ENCODE measurements at regions not wholly inside any gene's neighbourhood (a gene's known extent, or its start where the extent isn't known, plus 50 kb on each side); places are given as distances from the start of the nearest gene placed in this dataset.

DNA sequence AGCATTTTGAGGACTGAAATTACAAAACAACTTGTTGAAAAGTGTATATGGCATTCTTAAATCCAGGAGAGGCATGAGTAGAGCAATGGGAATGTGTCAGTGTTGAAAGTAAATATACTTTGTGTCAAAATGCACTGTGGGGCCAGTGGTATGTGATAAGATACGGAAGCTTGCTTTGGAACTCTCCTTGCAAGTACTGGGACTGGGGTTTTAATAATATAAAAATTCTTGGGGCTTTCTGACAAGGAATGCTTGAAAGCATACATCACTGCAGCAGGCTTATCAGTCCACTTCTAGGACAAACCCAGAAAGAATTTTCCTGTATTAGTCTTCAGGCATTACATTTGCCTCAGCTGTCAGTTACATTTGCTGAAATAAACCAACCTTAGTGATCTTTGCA is 472.8 kb upstream of the FZD8 start:
- H3K4me3 ChIP-seq (replicated peaks in 1 of 2; ENCODE audit: low read depth in 1 of 2, low read length in 2 of 2): no peak overlapping the region
- no peak overlapping the region for H3K27ac ChIP-seq (ENCODE audit: low read depth, low read length)
- ATAC-seq: no peak
- no peak for DNase-seq (ENCODE audit: low read depth, low spot score)
- intact Hi-C loops (cut with micrococcal nuclease): no loop called here
- no peak overlapping the region for H3K9ac ChIP-seq (ENCODE audit: low read length)
- ChIA-PET CTCF (no interaction called here), RAD21 (ENCODE audit: low non-redundant PET in 1 of 2, low total read pairs in 2 of 2, uncharacterized antibody in 2 of 2, unreplicated experiment in 2 of 2) (no interaction called here), POLR2A (no interaction called here)
- no TSS peak for BruUV-seq (replicated peaks)
- no peaks in the 10 kb centered on the region for H3K4me1 ChIP-seq (ENCODE audit: control insufficient read depth in 1 of 2, insufficient read depth in 2 of 2, low read length in 2 of 2)
- H3K27me3 ChIP-seq (ENCODE audit: insufficient read depth, low read length): no peaks in the 10 kb centered on the region
- no peaks in the 10 kb centered on the region for H3K36me3 ChIP-seq (ENCODE audit: control insufficient read depth in 1 of 2, insufficient read depth in 2 of 2, low read length in 2 of 2)
- no peaks in the 10 kb centered on the region for H4K20me1 ChIP-seq (ENCODE audit: insufficient read depth)
- TF ChIP-seq ZFX (IDR thresholded peaks at IDR 0.05) (no peak), JUND (IDR thresholded peaks at IDR 0.05) (no peak), EZH2phosphoT487 (IDR thresholded peaks at IDR 0.05; ENCODE audit: borderline replicate concordance) (no peak), ZNF274 (IDR thresholded peaks at IDR 0.05; ENCODE audit: low read depth, low read length) (no peak), ELF1 (IDR thresholded peaks at IDR 0.05; ENCODE audit: borderline replicate concordance, low read depth) (no peak), SIN3A (IDR thresholded peaks at IDR 0.05; ENCODE audit: low read depth) (no peak), SP1 (IDR thresholded peaks at IDR 0.05; ENCODE audit: low read depth) (no peak), EZH2 (IDR thresholded peaks at IDR 0.05) (no peak), TCF7L2 (IDR thresholded peaks at IDR 0.05; ENCODE audit: borderline replicate concordance, extremely low read depth, insufficient read depth, insufficient read length) (no peak), SRF (IDR thresholded peaks at IDR 0.05; ENCODE audit: low read depth) (no peak), RAD21 (IDR thresholded peaks at IDR 0.05; ENCODE audit: low read depth) (no peak)
- TF ChIP-seq, protein P1, sequence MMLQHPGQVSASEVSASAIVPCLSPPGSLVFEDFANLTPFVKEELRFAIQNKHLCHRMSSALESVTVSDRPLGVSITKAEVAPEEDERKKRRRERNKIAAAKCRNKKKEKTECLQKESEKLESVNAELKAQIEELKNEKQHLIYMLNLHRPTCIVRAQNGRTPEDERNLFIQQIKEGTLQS (IDR thresholded peaks at IDR 0.05): no peak
- TF ChIP-seq, protein P2, sequence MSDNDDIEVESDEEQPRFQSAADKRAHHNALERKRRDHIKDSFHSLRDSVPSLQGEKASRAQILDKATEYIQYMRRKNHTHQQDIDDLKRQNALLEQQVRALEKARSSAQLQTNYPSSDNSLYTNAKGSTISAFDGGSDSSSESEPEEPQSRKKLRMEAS (IDR thresholded peaks at IDR 0.05): no peak
- TF ChIP-seq, protein P3, sequence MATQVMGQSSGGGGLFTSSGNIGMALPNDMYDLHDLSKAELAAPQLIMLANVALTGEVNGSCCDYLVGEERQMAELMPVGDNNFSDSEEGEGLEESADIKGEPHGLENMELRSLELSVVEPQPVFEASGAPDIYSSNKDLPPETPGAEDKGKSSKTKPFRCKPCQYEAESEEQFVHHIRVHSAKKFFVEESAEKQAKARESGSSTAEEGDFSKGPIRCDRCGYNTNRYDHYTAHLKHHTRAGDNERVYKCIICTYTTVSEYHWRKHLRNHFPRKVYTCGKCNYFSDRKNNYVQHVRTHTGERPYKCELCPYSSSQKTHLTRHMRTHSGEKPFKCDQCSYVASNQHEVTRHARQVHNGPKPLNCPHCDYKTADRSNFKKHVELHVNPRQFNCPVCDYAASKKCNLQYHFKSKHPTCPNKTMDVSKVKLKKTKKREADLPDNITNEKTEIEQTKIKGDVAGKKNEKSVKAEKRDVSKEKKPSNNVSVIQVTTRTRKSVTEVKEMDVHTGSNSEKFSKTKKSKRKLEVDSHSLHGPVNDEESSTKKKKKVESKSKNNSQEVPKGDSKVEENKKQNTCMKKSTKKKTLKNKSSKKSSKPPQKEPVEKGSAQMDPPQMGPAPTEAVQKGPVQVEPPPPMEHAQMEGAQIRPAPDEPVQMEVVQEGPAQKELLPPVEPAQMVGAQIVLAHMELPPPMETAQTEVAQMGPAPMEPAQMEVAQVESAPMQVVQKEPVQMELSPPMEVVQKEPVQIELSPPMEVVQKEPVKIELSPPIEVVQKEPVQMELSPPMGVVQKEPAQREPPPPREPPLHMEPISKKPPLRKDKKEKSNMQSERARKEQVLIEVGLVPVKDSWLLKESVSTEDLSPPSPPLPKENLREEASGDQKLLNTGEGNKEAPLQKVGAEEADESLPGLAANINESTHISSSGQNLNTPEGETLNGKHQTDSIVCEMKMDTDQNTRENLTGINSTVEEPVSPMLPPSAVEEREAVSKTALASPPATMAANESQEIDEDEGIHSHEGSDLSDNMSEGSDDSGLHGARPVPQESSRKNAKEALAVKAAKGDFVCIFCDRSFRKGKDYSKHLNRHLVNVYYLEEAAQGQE (IDR thresholded peaks at IDR 0.05; ENCODE audit: low read depth): no peak
- H2AFZ ChIP-seq (ENCODE audit: low read depth, low read length, poor library complexity, severe bottlenecking): no peak overlapping the region
- H3K79me2 ChIP-seq (ENCODE audit: insufficient read depth, low read length): no peaks in the 10 kb centered on the region
- H3K9me2 ChIP-seq (ENCODE audit: insufficient read depth): no peaks in the 10 kb centered on the region
- H3K9me3 ChIP-seq (ENCODE audit: control insufficient read depth in 1 of 2, insufficient read depth in 1 of 2, low read depth in 1 of 2, low read length in 2 of 2): peaks cover 12 to 29% of the 10 kb centered on the region in 2 experiments; a peak in 2 of 4 replicates
- H3K4me2 ChIP-seq (ENCODE audit: low read length): no peak overlapping the region
